ENCODE measurements at regions not wholly inside any gene's neighbourhood (a gene's known extent, or its start where the extent isn't known, plus 50 kb on each side); places are given as distances from the start of the nearest gene placed in this dataset.
"Not testable (repeated sequence)": the region's sequence is repeated elsewhere in the genome, so short reads cannot be mapped to it uniquely, and the experiment has no call there.

- ATAC-seq (no peak), DNase-seq (no peak)
- H3K27ac Mint-ChIP-seq, result no peak overlapping the region
- H3K4me1 Mint-ChIP-seq, result no peaks in the 10 kb centered on the region
- H3K9me3 Mint-ChIP-seq, result no peaks in the 10 kb centered on the region
- H3K4me3 Mint-ChIP-seq, result no peak overlapping the region
- no peaks in the 10 kb centered on the region for H3K27me3 Mint-ChIP-seq
These were observed 59.0 kb upstream of the ITGB1 start for GRCh38 chr10:33016988-33017387.

- no peaks in the 10 kb centered on the region for H3K9me3 Mint-ChIP-seq
- H3K4me1 Mint-ChIP-seq, result no peaks in the 10 kb centered on the region
- ATAC-seq (no peak), DNase-seq (no peak)
- H3K27me3 Mint-ChIP-seq, result no peaks in the 10 kb centered on the region
- no peak overlapping the region for H3K4me3 Mint-ChIP-seq
- H3K27ac Mint-ChIP-seq, result no peak overlapping the region
These were observed 57.9 kb upstream of the ITGB1 start for GRCh38 chr10:33015761-33016547.

- Mint-ChIP-seq H3K4me1 (peaks cover 14% of the 10 kb centered on the region), H3K27me3 (peaks cover 16% of the 10 kb centered on the region)
- not testable (repeated sequence) for DNase-seq, ATAC-seq, H3K4me3 Mint-ChIP-seq, H3K9me3 Mint-ChIP-seq, H3K27ac Mint-ChIP-seq
These were observed 55.3 kb upstream of the ITGB1 start for GRCh38 chr10:33013331-33013730.

GRCh38 chr10:33012306-33012705, 54.3 kb upstream of the ITGB1 start:
- peaks cover 15% of the 10 kb centered on the region for H3K4me1 Mint-ChIP-seq
- H3K27me3 Mint-ChIP-seq, result peaks cover 16% of the 10 kb centered on the region
- no peak overlapping the region for H3K4me3 Mint-ChIP-seq
- no peaks in the 10 kb centered on the region for H3K9me3 Mint-ChIP-seq
- ATAC-seq, result no peak
- H3K27ac Mint-ChIP-seq, result no peak overlapping the region
- DNase-seq, result no peak

GRCh38 chr10:33010132-33011037, 52.4 kb upstream of the ITGB1 start:
- ATAC-seq (no peak), DNase-seq (no peak)
- Mint-ChIP-seq H3K27ac (no peak overlapping the region), H3K4me1 (peaks cover 23% of the 10 kb centered on the region), H3K4me3 (no peak overlapping the region), H3K27me3 (peaks cover 16% of the 10 kb centered on the region), H3K9me3 (no peaks in the 10 kb centered on the region)

DNA sequence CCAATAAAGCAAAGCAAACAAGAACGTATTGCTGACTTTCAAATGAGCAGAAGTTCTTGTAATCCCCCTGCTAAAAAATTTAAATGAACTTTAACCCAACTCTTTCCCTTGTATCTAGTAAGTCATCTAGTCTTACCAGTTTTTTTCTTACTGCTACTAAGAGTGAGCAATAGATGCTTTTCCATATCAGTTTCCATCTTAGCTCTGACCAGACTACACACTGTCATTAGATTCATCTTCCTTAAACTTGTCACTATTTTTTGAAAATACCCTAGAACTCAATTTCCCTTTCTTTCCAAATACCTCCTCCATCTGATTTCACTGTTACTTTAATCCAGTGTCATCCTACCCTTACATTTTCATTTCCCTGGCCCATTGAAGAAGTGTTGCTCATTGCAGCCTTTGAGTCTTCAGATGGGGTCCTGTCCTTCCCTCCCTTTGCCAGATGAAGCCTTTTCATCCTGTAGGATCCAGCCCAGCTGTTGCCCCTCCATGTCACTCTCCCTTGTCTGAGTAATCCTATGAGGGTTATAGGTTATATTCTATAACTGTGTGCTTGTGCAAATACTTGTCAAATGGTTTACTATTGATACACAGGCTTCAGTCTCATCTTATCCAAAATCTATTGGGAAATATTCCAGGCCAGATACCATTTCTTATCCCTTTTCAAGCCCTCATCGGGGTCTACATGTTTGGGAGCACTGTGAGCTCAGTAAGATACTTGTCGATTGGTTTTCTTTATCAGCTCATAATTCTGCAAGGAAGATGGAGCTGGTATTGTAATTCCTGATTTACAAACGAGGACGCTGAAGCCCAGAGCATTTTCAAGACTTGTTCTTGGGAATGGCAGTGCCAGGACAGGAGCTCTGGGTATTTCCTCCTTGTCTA, 51.5 kb upstream of the ITGB1 start:
- H3K27ac Mint-ChIP-seq, result no peak overlapping the region
- peaks cover 26% of the 10 kb centered on the region for H3K4me1 Mint-ChIP-seq
- peak overlapping the region in 1 of 2 donors; percentile 6 for H3K4me3 Mint-ChIP-seq
- H3K27me3 Mint-ChIP-seq, result peaks cover 16% of the 10 kb centered on the region
- DNase-seq (no peak), ATAC-seq (no peak)
- no peaks in the 10 kb centered on the region for H3K9me3 Mint-ChIP-seq

- Mint-ChIP-seq H3K9me3 (no peaks in the 10 kb centered on the region), H3K4me1 (peaks cover 26% of the 10 kb centered on the region), H3K4me3 (peak overlapping the region; percentile 49 to 62), H3K27me3 (peaks cover 16% of the 10 kb centered on the region), H3K27ac (no peak overlapping the region)
- DNase-seq (peak; percentile 48 to 55), ATAC-seq (peak; percentile 70)
These were observed 50.6 kb upstream of the ITGB1 start for GRCh38 chr10:33008499-33009243.

DNA sequence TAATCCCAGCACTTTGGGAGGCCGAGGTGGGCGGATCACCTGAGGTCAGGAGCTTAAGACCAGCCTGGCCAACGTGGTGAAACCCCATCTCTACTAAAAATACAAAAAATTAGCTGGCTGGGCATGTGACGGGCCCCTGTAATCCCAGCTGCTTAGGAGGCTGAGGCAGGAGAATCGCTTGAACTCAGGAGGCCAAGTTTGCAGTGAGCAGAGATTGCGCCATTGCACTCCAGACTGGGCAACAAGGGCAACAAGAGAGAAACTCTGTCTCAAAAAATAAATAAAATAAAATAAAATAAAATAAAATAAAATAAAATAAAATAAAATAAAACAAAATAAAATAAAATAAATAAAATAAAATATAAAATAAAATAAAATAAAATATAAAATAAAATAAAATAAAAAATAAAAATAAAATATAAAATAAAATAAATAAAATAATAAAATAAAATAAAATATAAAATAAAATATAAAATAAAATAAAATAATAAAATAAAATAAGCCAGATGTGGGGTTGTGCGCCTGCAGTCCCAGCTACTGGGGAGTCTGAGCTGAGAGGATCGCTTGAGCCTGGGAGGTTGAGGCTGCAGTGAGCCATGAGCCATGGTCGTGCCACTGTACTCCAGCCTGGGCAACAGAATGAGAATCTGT, 49.8 kb upstream of the ITGB1 start:
- H3K9me3 Mint-ChIP-seq, H3K27ac Mint-ChIP-seq, ATAC-seq, H3K4me3 Mint-ChIP-seq, DNase-seq: not testable (repeated sequence)
- H3K27me3 Mint-ChIP-seq, result peaks cover 16% of the 10 kb centered on the region
- peaks cover 26% of the 10 kb centered on the region for H3K4me1 Mint-ChIP-seq

All from stimulated activated naive CD8-positive, alpha-beta T cell treated with anti-CD3 and anti-CD28 coated beads, Interleukin-15, amount 100 ng/mL, for 72 hours (primary cell).